ENCODE measurements at regions not wholly inside any gene's neighbourhood (a gene's known extent, or its start where the extent isn't known, plus 50 kb on each side); places are given as distances from the start of the nearest gene placed in this dataset.

DNA sequence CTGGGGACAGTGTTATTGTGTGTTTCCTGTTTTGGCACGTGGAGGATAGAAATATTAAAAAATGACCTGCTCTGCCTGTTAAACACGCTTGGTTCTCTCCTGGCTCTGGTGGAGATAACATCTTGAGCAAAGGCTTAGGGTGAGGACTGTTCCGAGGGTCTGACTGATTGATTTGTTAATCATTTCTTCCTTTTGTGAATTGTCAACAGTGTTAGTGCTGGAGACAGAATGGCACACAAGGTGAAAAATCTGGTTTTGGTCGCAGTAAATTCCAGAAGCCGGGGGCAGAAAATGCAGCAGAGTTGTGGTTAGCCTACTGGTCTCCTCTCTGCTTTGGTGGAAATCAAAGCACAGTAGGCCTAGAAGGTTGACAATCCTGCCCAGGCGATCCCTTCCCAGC, 163.6 kb downstream of the FGF9 start:
- TF ChIP-seq, protein P1, sequence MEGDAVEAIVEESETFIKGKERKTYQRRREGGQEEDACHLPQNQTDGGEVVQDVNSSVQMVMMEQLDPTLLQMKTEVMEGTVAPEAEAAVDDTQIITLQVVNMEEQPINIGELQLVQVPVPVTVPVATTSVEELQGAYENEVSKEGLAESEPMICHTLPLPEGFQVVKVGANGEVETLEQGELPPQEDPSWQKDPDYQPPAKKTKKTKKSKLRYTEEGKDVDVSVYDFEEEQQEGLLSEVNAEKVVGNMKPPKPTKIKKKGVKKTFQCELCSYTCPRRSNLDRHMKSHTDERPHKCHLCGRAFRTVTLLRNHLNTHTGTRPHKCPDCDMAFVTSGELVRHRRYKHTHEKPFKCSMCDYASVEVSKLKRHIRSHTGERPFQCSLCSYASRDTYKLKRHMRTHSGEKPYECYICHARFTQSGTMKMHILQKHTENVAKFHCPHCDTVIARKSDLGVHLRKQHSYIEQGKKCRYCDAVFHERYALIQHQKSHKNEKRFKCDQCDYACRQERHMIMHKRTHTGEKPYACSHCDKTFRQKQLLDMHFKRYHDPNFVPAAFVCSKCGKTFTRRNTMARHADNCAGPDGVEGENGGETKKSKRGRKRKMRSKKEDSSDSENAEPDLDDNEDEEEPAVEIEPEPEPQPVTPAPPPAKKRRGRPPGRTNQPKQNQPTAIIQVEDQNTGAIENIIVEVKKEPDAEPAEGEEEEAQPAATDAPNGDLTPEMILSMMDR (IDR thresholded peaks at IDR 0.05; ENCODE audit: extremely low read depth, insufficient read depth, missing control alignments), result no peak
- in situ Hi-C loops (cut with MboI; ENCODE audit: low pct_unique_long_range_greater_than_20kb, low sequenced_read_pairs, unreplicated experiment), result no loop called here
- DNase-seq (ENCODE audit: low spot score), result no peak

DNA sequence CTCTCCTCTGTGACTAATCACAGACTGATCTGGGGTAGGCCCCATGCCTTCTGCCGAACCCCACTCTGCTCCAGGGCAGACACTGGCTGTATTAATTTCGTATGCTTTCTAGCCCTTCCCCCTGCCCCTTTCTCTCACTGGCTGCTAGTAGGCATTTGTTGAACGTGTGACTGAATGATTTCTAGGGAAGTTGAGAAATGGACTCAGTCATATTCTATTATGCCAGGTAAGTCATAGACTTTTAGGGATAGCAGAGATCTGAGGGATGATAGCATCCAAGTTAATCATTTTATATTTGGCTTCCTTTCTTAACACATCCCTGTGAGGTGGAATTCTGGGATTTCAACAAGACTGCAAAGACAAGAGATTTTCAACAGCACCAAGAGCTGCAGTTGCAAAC, 166.4 kb downstream of the FGF9 start:
- TF ChIP-seq, protein P1 (IDR thresholded peaks at IDR 0.05; ENCODE audit: extremely low read depth, insufficient read depth, missing control alignments), result no peak

DNA sequence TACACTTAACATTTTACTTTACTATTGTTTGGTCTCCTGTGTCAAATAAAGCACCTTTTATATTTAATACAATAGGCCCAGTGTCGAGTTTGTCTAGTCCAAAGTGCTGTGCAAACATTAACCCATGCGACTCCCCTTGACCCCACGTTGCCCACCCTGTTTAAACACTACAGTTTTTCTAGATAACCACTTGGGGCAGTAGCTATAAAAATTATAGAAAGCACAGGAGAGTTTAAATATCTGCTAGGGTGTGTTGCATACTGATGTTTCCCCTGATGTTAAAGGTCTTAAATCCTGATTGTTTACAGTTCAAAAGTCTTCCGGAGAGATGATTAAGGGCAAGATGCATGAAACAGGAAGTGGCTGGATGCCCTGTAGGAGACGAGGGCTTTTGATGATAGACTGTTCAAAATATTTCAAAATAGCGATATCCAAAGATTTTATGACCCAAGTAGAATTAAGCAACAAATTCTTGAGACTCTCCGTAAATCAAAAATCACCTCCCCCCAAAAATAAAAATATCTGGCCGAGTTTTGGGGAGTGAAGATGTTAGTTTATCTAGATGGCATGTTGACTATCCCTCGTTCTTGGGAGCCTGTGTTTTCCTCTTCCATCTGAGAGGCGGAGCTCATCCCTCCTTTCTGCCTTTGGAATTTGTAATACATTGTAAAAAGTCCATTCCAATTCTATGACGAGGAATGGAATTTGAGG, 167.1 kb downstream of the FGF9 start:
- DNase-seq (ENCODE audit: low spot score), result no peak
- TF ChIP-seq, protein P1 (IDR thresholded peaks at IDR 0.05; ENCODE audit: extremely low read depth, insufficient read depth, missing control alignments), result no peak

More for the DNA sequence above, 166.4 kb downstream of the FGF9 start:
- DNase-seq (ENCODE audit: low spot score), result no peak
- in situ Hi-C loops (cut with MboI; ENCODE audit: low pct_unique_long_range_greater_than_20kb, low sequenced_read_pairs, unreplicated experiment), result no loop called here

DNA sequence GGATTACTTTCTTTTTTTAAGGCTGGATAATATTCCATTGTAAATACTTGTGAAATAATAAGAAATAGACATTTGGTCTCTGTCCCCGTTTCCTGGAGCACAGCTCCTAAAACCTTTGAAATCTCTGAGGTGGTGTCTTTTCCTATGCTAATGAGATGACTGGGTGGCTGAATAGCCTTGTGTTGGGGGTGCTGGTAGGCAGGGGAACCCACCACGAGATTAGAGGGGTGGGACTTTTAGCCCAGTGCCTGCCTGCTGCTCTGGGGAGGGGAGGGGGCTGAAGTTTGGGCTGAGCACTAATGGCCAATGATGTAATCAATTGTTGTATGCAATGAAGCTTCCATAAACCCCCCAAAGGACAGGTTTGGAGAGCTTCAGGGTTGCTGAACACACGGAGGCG, 175.7 kb downstream of the FGF9 start:
- in situ Hi-C loops (cut with MboI; ENCODE audit: low pct_unique_long_range_greater_than_20kb, low sequenced_read_pairs, unreplicated experiment), result no loop called here
- TF ChIP-seq, protein P1 (IDR thresholded peaks at IDR 0.05; ENCODE audit: extremely low read depth, insufficient read depth, missing control alignments), result no peak
- no peak for DNase-seq (ENCODE audit: low spot score)

More for the DNA sequence above, 167.1 kb downstream of the FGF9 start:
- in situ Hi-C loops (cut with MboI; ENCODE audit: low pct_unique_long_range_greater_than_20kb, low sequenced_read_pairs, unreplicated experiment), result no loop called here

DNA sequence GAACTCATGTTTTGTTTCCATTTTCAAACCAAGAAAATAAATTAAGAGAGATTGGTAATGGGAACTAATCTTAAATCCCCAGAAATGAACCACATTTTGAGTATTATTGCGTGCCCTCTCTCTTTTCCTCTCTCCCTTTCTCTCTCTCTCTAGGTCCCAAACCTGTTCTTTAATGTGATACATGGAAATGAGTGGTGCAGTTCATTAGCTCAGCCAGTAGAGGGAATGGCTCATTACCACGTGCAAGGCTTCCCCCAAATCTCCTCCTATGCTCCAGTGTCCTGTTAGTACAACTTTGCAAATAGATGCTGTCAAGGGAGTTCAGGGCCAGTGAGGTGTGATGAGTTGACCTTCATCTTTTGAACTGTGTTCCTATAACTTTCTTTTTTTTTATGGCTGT, 178.4 kb downstream of the FGF9 start:
- peak; percentile 17 for DNase-seq (ENCODE audit: low spot score)
- TF ChIP-seq, protein P1 (IDR thresholded peaks at IDR 0.05; ENCODE audit: extremely low read depth, insufficient read depth, missing control alignments), result peak; percentile 27
- in situ Hi-C loops (cut with MboI; ENCODE audit: low pct_unique_long_range_greater_than_20kb, low sequenced_read_pairs, unreplicated experiment), result no loop called here

DNA sequence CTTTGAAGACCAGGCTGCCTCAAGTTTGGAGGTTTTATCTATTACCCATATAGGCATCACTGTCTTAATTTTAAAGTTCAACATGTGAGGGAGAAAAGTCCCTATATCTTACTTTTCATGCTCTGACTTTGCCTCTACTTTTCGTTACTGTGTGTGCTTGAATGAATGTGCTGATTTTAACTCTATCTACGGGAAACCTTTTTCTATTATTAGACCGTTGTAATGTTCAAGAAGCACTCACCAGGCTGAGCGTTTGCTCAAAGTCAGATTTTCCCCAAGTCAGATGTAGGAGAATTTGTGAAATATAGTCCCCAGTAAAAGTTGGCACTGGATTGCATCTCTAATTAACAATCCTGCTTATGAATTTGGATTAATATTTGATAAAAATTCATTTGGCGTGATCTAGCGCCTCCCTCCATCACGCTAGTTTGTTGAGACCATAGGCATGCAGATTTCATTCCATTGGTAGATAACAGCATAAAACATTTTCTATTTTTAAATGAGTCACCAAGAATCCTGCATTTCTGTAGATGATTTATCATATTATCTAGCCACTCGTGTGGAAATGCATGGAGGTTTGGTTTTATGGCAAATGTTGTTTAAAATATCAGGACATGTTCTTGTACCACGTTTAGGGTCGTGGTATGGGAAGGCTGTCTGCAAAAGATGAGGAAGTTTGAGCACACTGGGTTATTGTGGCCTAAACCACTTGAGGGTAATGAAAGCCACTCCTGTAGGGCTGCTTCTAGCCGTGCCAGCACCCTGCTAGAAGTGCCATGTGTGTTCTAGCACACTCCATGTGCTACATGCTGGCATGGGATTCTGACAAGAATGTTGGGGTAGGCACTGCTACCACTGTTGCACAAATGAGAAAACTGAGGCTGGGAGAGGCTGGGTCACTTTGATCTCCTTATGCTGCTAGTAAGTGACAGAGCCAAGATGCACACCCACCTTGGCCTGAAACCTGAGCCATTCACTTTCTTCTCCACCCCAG, 179.4 kb downstream of the FGF9 start:
- TF ChIP-seq, protein P1 (IDR thresholded peaks at IDR 0.05; ENCODE audit: extremely low read depth, insufficient read depth, missing control alignments), result no peak
- in situ Hi-C loops (cut with MboI; ENCODE audit: low pct_unique_long_range_greater_than_20kb, low sequenced_read_pairs, unreplicated experiment), result no loop called here
- DNase-seq (ENCODE audit: low spot score), result no peak

All from GM13977 (cell line).